ENCODE measurements at regions not wholly inside any gene's neighbourhood (a gene's known extent, or its start where the extent isn't known, plus 50 kb on each side); places are given as distances from the start of the nearest gene placed in this dataset.
"Not testable (repeated sequence)": the region's sequence is repeated elsewhere in the genome, so short reads cannot be mapped to it uniquely, and the experiment has no call there.

DNA sequence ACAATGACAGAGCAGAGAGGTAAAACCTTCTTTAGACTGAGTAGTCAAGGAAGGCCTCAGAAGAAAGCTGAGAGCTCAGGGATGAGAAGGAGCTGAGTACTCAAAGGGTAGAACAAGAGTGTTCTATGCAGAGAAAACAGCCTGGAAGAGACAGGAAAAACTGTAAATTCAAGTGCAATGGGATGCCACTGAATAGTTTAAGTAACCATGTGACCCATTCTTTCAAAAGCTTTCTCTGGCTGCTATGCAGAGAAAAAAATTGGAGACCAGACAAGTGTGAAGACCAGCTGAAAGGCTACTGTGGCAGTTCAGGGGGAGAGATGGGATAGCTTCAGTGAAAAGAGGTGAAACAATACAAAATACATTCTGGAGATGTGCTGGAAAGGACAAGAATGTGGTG is 61.3 kb upstream of the RNF38 start:
- Mint-ChIP-seq H3K4me1 (peaks cover 38 to 82% (median 57%) of the 10 kb centered on the region in 4 donors), H3K27ac (peak overlapping the region; percentile 1 to 33 (median 21)), H3K9me3 (no peaks in the 10 kb centered on the region), H3K36me3 (peaks cover 12% of the 10 kb centered on the region), H3K4me3 (no peak overlapping the region), H3K27me3 (no peaks in the 10 kb centered on the region)
- Histone ChIP-seq H3K27me3 (ENCODE audit: control insufficient read depth, insufficient read depth, low read length) (no peaks in the 10 kb centered on the region), H3K27ac (ENCODE audit: insufficient read depth, low read length, poor library complexity, severe bottlenecking) (no peak overlapping the region), H3K9me3 (ENCODE audit: control insufficient read depth in 2 of 2, low read length in 2 of 2) (no peaks in the 10 kb centered on the region), H3K4me3 (ENCODE audit: low read depth, low read length) (no peak overlapping the region), H3K4me1 (ENCODE audit: control insufficient read depth, insufficient read depth, low read length, poor library complexity, severe bottlenecking) (peaks cover 21% of the 10 kb centered on the region), H3K36me3 (ENCODE audit: control insufficient read depth, insufficient read depth, low read length) (peaks cover 4% of the 10 kb centered on the region)
- no peak for DNase-seq
- ATAC-seq (ENCODE audit: low read depth in 2 of 2) = peak in 1 of 2 donors; percentile 42

DNA sequence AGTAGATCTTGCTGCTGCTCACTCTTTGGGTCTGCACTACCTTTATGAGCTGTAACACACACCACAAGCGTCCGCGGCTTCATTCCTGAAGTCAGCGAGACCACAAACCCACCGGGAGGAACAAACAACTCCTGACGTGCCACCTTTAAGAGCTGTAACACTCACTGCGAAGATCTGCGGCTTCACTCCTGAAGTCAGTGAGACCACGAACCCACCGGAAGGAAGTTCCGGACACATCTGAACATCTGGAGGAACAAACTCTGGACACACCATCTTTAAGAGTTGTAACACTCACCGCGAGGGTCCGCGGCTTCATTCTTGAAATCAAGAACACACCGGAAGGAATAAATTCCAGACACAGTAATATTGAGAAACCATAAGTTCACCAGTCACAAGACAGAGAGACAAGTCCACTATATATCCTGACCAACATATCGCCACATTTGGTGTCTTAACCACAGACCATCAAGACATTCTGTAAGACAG is 58.4 kb upstream of the RNF38 start:
- H3K36me3 ChIP-seq (ENCODE audit: control insufficient read depth, insufficient read depth, low read length); H3K9me3 ChIP-seq (ENCODE audit: control insufficient read depth in 2 of 2, low read length in 2 of 2); H3K27me3 Mint-ChIP-seq; H3K27me3 ChIP-seq (ENCODE audit: control insufficient read depth, insufficient read depth, low read length); H3K9me3 Mint-ChIP-seq; ATAC-seq (ENCODE audit: low read depth in 2 of 2): not testable (repeated sequence)
- Histone ChIP-seq H3K4me3 (ENCODE audit: low read depth, low read length) (peak overlapping the region; percentile 9), H3K4me1 (ENCODE audit: control insufficient read depth, insufficient read depth, low read length, poor library complexity, severe bottlenecking) (peaks cover 24% of the 10 kb centered on the region), H3K27ac (ENCODE audit: insufficient read depth, low read length, poor library complexity, severe bottlenecking) (peak overlapping the region; percentile 53)
- peak in 2 of 3 donors; percentile 3 to 31 for DNase-seq
- H3K36me3 Mint-ChIP-seq = peaks cover 12% of the 10 kb centered on the region
- peak overlapping the region; percentile 12 to 94 (median 94) for H3K27ac Mint-ChIP-seq
- peaks cover 37 to 70% (median 54%) of the 10 kb centered on the region in 4 donors for H3K4me1 Mint-ChIP-seq
- H3K4me3 Mint-ChIP-seq = peak overlapping the region; percentile 22 to 79 (median 64)

DNA sequence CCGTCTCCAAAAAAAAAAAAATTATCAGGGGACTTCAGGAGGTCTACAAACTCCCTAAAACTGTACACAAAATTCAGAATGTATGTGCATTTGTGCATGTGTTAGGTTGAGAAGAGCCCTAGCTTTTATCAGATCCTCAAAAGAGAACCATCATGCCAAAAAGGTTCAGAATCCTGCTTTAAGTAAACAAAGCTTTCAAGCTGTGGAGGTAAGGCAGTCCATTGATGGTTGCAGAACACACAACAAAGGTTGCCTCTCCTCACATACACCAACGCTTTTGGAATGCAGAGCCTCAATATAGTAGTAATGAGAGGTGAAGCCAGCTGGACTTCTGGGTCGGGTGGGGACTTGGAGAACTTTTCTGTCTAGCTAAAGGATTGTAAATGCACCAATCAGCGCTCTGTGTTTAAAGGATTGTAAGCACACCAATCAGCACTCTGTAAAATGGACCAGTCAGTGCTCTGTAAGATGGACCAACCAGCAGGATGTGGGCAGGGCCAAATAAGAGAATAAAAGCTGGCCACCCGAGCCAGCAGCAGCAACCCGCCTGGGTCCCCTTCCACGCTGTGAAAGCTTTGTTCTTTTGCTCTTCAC is 57.9 kb upstream of the RNF38 start:
- Mint-ChIP-seq H3K36me3 (peaks cover 11% of the 10 kb centered on the region), H3K27ac (peak overlapping the region; percentile 12 to 94 (median 94)), H3K9me3 (no peaks in the 10 kb centered on the region), H3K4me3 (peak overlapping the region; percentile 22 to 79 (median 64)), H3K4me1 (peaks cover 32 to 64% (median 50%) of the 10 kb centered on the region in 4 donors), H3K27me3 (no peaks in the 10 kb centered on the region)
- peaks cover 2% of the 10 kb centered on the region for H3K36me3 ChIP-seq (ENCODE audit: control insufficient read depth, insufficient read depth, low read length)
- DNase-seq = peak in 1 of 3 donors; percentile 48
- H3K4me3 ChIP-seq (ENCODE audit: low read depth, low read length) = peak overlapping the region; percentile 9
- H3K27ac ChIP-seq (ENCODE audit: insufficient read depth, low read length, poor library complexity, severe bottlenecking) = peak overlapping the region; percentile 53
- ATAC-seq (ENCODE audit: low read depth in 2 of 2) = no peak
- H3K4me1 ChIP-seq (ENCODE audit: control insufficient read depth, insufficient read depth, low read length, poor library complexity, severe bottlenecking) = peaks cover 24% of the 10 kb centered on the region
- no peaks in the 10 kb centered on the region for H3K27me3 ChIP-seq (ENCODE audit: control insufficient read depth, insufficient read depth, low read length)
- no peaks in the 10 kb centered on the region for H3K9me3 ChIP-seq (ENCODE audit: control insufficient read depth in 2 of 2, low read length in 2 of 2)

DNA sequence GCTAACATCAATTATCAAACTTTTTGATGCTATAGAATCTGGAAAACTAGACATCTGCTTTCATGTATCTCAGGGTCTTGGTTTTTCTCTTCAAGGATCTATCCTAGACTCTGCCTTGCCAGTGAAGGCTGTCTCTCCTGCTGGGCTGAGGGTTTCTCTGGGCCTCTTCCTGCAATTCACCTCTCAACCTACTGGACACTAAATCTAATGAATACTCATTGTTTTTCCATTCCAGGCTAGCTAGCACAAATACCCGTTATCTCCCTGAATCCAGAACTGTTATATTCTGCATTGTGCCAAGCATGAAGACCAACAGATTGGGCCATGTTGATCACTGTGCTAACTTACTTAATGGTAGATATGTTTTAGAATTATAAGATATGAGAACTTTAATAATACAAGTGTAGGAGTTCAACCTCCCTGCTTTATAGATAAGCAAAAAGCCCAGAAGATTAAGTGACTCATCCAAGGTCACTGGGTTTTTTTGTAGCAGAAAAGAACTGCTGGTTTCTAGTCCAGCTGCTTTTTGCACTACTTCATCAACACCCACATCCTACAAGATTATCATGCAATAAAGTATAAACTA is 56.5 kb upstream of the RNF38 start:
- no peaks in the 10 kb centered on the region for H3K27me3 Mint-ChIP-seq
- peaks cover 25 to 51% (median 42%) of the 10 kb centered on the region in 4 donors for H3K4me1 Mint-ChIP-seq
- peak overlapping the region; percentile 59 to 88 (median 83) for H3K27ac Mint-ChIP-seq
- ATAC-seq (ENCODE audit: low read depth in 2 of 2) (no peak), DNase-seq (no peak)
- peaks cover 8% of the 10 kb centered on the region for H3K36me3 Mint-ChIP-seq
- H3K36me3 ChIP-seq (ENCODE audit: control insufficient read depth, insufficient read depth, low read length) = no peaks in the 10 kb centered on the region
- no peak overlapping the region for H3K4me3 ChIP-seq (ENCODE audit: low read depth, low read length)
- no peaks in the 10 kb centered on the region for H3K9me3 ChIP-seq (ENCODE audit: control insufficient read depth in 2 of 2, low read length in 2 of 2)
- peaks cover 24% of the 10 kb centered on the region for H3K4me1 ChIP-seq (ENCODE audit: control insufficient read depth, insufficient read depth, low read length, poor library complexity, severe bottlenecking)
- no peak overlapping the region for H3K4me3 Mint-ChIP-seq
- peak overlapping the region; percentile 53 for H3K27ac ChIP-seq (ENCODE audit: insufficient read depth, low read length, poor library complexity, severe bottlenecking)
- no peaks in the 10 kb centered on the region for H3K9me3 Mint-ChIP-seq
- H3K27me3 ChIP-seq (ENCODE audit: control insufficient read depth, insufficient read depth, low read length) = no peaks in the 10 kb centered on the region

DNA sequence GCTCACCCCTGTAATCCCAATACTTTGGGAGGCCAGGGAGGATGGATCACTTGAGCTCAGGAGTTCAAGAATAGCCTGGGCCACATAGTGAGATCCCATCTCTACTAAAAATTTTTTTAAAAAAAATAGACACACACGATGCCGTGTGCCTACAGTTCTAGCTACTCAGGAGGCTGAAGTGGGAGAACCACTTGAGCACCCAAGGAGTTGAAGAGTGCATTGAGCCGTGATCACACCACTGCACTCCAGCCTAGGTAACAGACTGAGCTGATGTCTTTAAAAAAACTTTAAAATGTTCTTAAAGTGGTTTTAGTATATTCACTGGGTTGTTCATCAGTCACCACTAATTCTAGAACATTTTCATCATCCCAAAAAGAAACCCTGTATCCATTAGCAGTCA is 51.9 kb upstream of the RNF38 start:
- no peaks in the 10 kb centered on the region for H3K9me3 Mint-ChIP-seq
- no peaks in the 10 kb centered on the region for H3K36me3 Mint-ChIP-seq
- H3K4me1 ChIP-seq (ENCODE audit: control insufficient read depth, insufficient read depth, low read length, poor library complexity, severe bottlenecking) = peaks cover 8% of the 10 kb centered on the region
- H3K4me3 Mint-ChIP-seq = no peak overlapping the region
- H3K9me3 ChIP-seq (ENCODE audit: control insufficient read depth in 2 of 2, low read length in 2 of 2) = no peaks in the 10 kb centered on the region
- no peaks in the 10 kb centered on the region for H3K27me3 Mint-ChIP-seq
- no peaks in the 10 kb centered on the region for H3K27me3 ChIP-seq (ENCODE audit: control insufficient read depth, insufficient read depth, low read length)
- ATAC-seq (ENCODE audit: low read depth in 2 of 2) (no peak), DNase-seq (no peak)
- no peak overlapping the region for H3K4me3 ChIP-seq (ENCODE audit: low read depth, low read length)
- no peak overlapping the region for H3K27ac ChIP-seq (ENCODE audit: insufficient read depth, low read length, poor library complexity, severe bottlenecking)
- peak overlapping the region in 1 of 3 donors; percentile 12 for H3K27ac Mint-ChIP-seq
- peaks cover 0 to 20% (median 18%) of the 10 kb centered on the region in 4 donors for H3K4me1 Mint-ChIP-seq
- no peaks in the 10 kb centered on the region for H3K36me3 ChIP-seq (ENCODE audit: control insufficient read depth, insufficient read depth, low read length)

DNA sequence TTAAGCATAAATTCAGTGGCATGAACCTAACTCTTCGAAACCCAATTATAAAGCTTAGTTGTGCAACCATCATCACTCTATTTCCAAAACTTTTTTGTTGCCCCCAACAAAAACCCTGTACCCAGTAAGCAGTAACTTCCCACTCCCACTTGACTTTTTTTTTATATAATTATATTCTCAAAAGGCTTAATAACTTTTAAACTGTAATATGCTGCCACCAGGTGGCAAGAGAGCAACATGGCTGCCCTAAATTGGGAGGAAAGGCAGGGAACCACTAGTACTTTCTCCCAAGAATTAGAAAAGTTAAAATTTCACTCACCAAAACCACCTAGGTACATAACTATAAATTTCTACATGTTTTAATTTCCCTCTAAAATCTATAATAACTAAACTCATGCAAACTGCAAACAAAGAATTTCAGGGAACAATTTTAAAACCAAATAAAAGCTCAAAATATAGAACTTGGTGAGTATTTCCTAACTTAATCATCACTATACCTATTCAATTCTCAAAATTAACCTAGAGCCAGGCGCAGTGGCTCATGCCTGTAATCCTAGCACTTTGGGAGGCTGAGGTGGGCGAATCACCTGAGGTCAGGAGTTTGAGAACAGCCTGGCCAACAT is 50.2 kb upstream of the RNF38 start:
- H3K27me3 Mint-ChIP-seq = no peaks in the 10 kb centered on the region
- no peak overlapping the region for H3K4me3 ChIP-seq (ENCODE audit: low read depth, low read length)
- H3K27ac Mint-ChIP-seq = peak overlapping the region in 1 of 3 donors; percentile 31
- ATAC-seq (ENCODE audit: low read depth in 2 of 2) = no peak
- H3K4me1 ChIP-seq (ENCODE audit: control insufficient read depth, insufficient read depth, low read length, poor library complexity, severe bottlenecking) = no peaks in the 10 kb centered on the region
- H3K4me1 Mint-ChIP-seq = peaks cover 3 to 21% (median 18%) of the 10 kb centered on the region in 4 donors
- no peaks in the 10 kb centered on the region for H3K27me3 ChIP-seq (ENCODE audit: control insufficient read depth, insufficient read depth, low read length)
- H3K36me3 Mint-ChIP-seq = peaks cover 4% of the 10 kb centered on the region
- no peaks in the 10 kb centered on the region for H3K9me3 ChIP-seq (ENCODE audit: control insufficient read depth in 2 of 2, low read length in 2 of 2)
- no peak overlapping the region for H3K27ac ChIP-seq (ENCODE audit: insufficient read depth, low read length, poor library complexity, severe bottlenecking)
- H3K36me3 ChIP-seq (ENCODE audit: control insufficient read depth, insufficient read depth, low read length) = no peaks in the 10 kb centered on the region
- H3K4me3 Mint-ChIP-seq = no peak overlapping the region
- DNase-seq = peak in 2 of 3 donors; percentile 30 to 44
- no peaks in the 10 kb centered on the region for H3K9me3 Mint-ChIP-seq

Measured in CD4-positive, CD25-positive, alpha-beta regulatory T cell (primary cell).